Progenitor cell of endocrine pancreas (in vitro differentiated cells): ENCODE measurements at regions not wholly inside any gene's neighbourhood (a gene's known extent, or its start where the extent isn't known, plus 50 kb on each side); places are given as distances from the start of the nearest gene placed in this dataset.

Experiments used
- DNase-seq: peaks from one replicate; pipeline ENCODE4 v3.0.0; 2021; ENCODE audit warnings: low spot score; ENCODE audit not compliant: unreplicated experiment
- H3K27ac Mint-ChIP-seq: 2 replicates; pipeline ENCODE4 v1.8.0; 2021; ENCODE audit warnings: mild to moderate bottlenecking, moderate library complexity, mixed read lengths
- H3K27me3 Mint-ChIP-seq: 2 replicates; pipeline ENCODE4 v1.8.0; 2021; ENCODE audit warnings: mixed read lengths
- H3K36me3 Mint-ChIP-seq: 2 replicates; pipeline ENCODE4 v1.8.0; 2022; ENCODE audit warnings: mixed read lengths; ENCODE audit not compliant: insufficient read depth
- H3K4me1 Mint-ChIP-seq: 2 replicates; pipeline ENCODE4 v1.8.0; 2021; ENCODE audit warnings: low read depth, mixed read lengths
- H3K4me3 Mint-ChIP-seq: 2 replicates; pipeline ENCODE4 v1.8.0; 2021; ENCODE audit warnings: low read depth, mild to moderate bottlenecking, moderate library complexity, mixed read lengths
- H3K9me3 Mint-ChIP-seq: 2 replicates; pipeline ENCODE4 v1.8.0; 2021; ENCODE audit warnings: low read depth, mixed read lengths
- TF ChIP-seq, protein P1 (sequence below): fragments of 200-600 bp; sonication (generic); IDR thresholded peaks from one replicate; pipeline ENCODE4 v1.5.0; 2021; ENCODE audit warnings: antibody characterized with exemption, mild to moderate bottlenecking; ENCODE audit not compliant: unreplicated experiment

- H3K9me3 Mint-ChIP-seq: no peaks in the 10 kb centered on the region
- H3K27me3 Mint-ChIP-seq: peaks cover 23% of the 10 kb centered on the region
- H3K4me1 Mint-ChIP-seq: peaks cover 7% of the 10 kb centered on the region
- no peak for DNase-seq
- TF ChIP-seq, protein P1, sequence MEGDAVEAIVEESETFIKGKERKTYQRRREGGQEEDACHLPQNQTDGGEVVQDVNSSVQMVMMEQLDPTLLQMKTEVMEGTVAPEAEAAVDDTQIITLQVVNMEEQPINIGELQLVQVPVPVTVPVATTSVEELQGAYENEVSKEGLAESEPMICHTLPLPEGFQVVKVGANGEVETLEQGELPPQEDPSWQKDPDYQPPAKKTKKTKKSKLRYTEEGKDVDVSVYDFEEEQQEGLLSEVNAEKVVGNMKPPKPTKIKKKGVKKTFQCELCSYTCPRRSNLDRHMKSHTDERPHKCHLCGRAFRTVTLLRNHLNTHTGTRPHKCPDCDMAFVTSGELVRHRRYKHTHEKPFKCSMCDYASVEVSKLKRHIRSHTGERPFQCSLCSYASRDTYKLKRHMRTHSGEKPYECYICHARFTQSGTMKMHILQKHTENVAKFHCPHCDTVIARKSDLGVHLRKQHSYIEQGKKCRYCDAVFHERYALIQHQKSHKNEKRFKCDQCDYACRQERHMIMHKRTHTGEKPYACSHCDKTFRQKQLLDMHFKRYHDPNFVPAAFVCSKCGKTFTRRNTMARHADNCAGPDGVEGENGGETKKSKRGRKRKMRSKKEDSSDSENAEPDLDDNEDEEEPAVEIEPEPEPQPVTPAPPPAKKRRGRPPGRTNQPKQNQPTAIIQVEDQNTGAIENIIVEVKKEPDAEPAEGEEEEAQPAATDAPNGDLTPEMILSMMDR: no peak
- H3K4me3 Mint-ChIP-seq: no peak overlapping the region
- no peak overlapping the region for H3K27ac Mint-ChIP-seq
- H3K36me3 Mint-ChIP-seq: no peaks in the 10 kb centered on the region
Observed at GRCh38 chr16:5496013-5496412, 398.4 kb upstream of the EEF2KMT start.

- TF ChIP-seq, protein P1: peak; percentile 97
- Mint-ChIP-seq H3K36me3 (no peaks in the 10 kb centered on the region), H3K27ac (no peak overlapping the region), H3K27me3 (peaks cover 15% of the 10 kb centered on the region), H3K4me1 (peaks cover 7% of the 10 kb centered on the region), H3K4me3 (no peak overlapping the region), H3K9me3 (no peaks in the 10 kb centered on the region)
- DNase-seq: peak; percentile 57
Observed at GRCh38 chr16:5490499-5490898, 392.9 kb upstream of the EEF2KMT start.

DNA sequence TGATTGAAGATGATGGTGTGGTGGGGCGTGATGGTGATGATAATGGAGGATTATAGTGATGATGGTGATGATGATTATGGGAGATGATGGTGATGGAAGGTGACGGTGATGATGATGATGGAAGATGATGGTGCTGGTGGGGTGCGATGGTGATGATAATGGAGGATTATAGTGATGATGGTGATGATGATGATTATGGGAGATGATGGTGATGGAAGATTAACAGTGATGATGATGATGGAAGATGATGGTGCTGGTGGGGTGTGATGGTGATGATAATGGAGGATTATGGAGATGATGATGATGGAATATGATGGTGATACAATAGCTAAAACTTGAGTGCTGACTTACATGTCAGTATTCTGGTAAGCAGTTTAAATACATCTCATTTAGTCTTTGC is 391.0 kb upstream of the EEF2KMT start:
- no peak overlapping the region for H3K4me3 Mint-ChIP-seq

GRCh38 chr16:5487728-5488127 is 390.1 kb upstream of the EEF2KMT start:
- no peak for DNase-seq
- TF ChIP-seq, protein P1: no peak
- H3K4me3 Mint-ChIP-seq: no peak overlapping the region
- H3K36me3 Mint-ChIP-seq: no peaks in the 10 kb centered on the region
- no peaks in the 10 kb centered on the region for H3K9me3 Mint-ChIP-seq
- no peaks in the 10 kb centered on the region for H3K4me1 Mint-ChIP-seq
- no peak overlapping the region for H3K27ac Mint-ChIP-seq
- peaks cover 10% of the 10 kb centered on the region for H3K27me3 Mint-ChIP-seq

More for the DNA sequence above, 391.0 kb upstream of the EEF2KMT start:
- TF ChIP-seq, protein P1: no peak
- Mint-ChIP-seq H3K36me3 (no peaks in the 10 kb centered on the region), H3K27ac (no peak overlapping the region), H3K9me3 (no peaks in the 10 kb centered on the region), H3K4me1 (peaks cover 5% of the 10 kb centered on the region), H3K27me3 (peaks cover 7% of the 10 kb centered on the region)
- no peak for DNase-seq

GRCh38 chr16:5482256-5482655 is 384.7 kb upstream of the EEF2KMT start:
- peaks cover 6% of the 10 kb centered on the region for H3K4me1 Mint-ChIP-seq
- no peak overlapping the region for H3K27ac Mint-ChIP-seq
- H3K4me3 Mint-ChIP-seq: no peak overlapping the region
- no peak for DNase-seq
- H3K36me3 Mint-ChIP-seq: no peaks in the 10 kb centered on the region
- no peaks in the 10 kb centered on the region for H3K9me3 Mint-ChIP-seq
- TF ChIP-seq, protein P1: no peak
- H3K27me3 Mint-ChIP-seq: peaks cover 46% of the 10 kb centered on the region
